ENCODE measurements at regions not wholly inside any gene's neighbourhood (a gene's known extent, or its start where the extent isn't known, plus 50 kb on each side); places are given as distances from the start of the nearest gene placed in this dataset.

- TF ChIP-seq HCFC1 (IDR thresholded peaks at IDR 0.05; ENCODE audit: low read length), result no peak
- TF ChIP-seq SIN3A (IDR thresholded peaks at IDR 0.05; ENCODE audit: low read depth, low read length), result no peak
- TF ChIP-seq NBN (IDR thresholded peaks at IDR 0.05), result no peak
- TF ChIP-seq JUND (IDR thresholded peaks at IDR 0.05; ENCODE audit: low read depth, low read length), result no peak
Measured at GRCh38 chr2:2580341-2580740, 249.3 kb upstream of the MYT1L start.

Measured in GM12878 (cell line).